GM12878 (cell line): ENCODE measurements at regions not wholly inside any gene's neighbourhood (a gene's known extent, or its start where the extent isn't known, plus 50 kb on each side); places are given as distances from the start of the nearest gene placed in this dataset.
"Not testable (repeated sequence)": the region's sequence is repeated elsewhere in the genome, so short reads cannot be mapped to it uniquely, and the experiment has no call there.

Source experiments
- CTCF ChIP-seq, 3 experiments: IDR thresholded peaks in 2 of 3; conservative IDR thresholded peaks in 1 of 3; 2 replicates each; pipeline ENCODE4 v1.5.1; 2011; ENCODE audit warnings: low read depth in 3 of 3, low read length in 3 of 3, mild to moderate bottlenecking in 3 of 3, control low read depth in 2 of 3, moderate library complexity in 2 of 3, inconsistent platforms in 1 of 3, mixed read lengths in 1 of 3; ENCODE audit not compliant: control insufficient read depth in 2 of 3, insufficient read depth in 1 of 3; ENCODE audit errors: extremely low read depth in 1 of 3
- ZNF687 ChIP-seq: fragments of 450-650 bp; IDR thresholded peaks from 2 replicates; pipeline ENCODE4 v1.6.1; 2017; ENCODE audit warnings: mild to moderate bottlenecking, moderate library complexity

- not testable (repeated sequence) for TF ChIP-seq CTCF (IDR thresholded peaks at IDR 0.05 in 2 of 3, conservative IDR thresholded peaks at IDR 0.05 in 1 of 3; ENCODE audit: control insufficient read depth in 2 of 3, extremely low read depth in 1 of 3, insufficient read depth in 1 of 3, low read depth in 3 of 3, low read length in 3 of 3); ZNF687
Observed at GRCh38 chr7:128562795-128563194, 86.2 kb downstream of the METTL2B start.
